NCI-H2081 (cell line): ENCODE measurements at regions not wholly inside any gene's neighbourhood (a gene's known extent, or its start where the extent isn't known, plus 50 kb on each side); places are given as distances from the start of the nearest gene placed in this dataset.
A peak's percentile ranks its signal among the peaks of the same experiment; 100 is the strongest.

Experiments used
- DNase-seq, 2 experiments: peaks; one replicate each; lab custom pipeline; 2025; lab: John Stamatoyannopoulos, UW

DNA sequence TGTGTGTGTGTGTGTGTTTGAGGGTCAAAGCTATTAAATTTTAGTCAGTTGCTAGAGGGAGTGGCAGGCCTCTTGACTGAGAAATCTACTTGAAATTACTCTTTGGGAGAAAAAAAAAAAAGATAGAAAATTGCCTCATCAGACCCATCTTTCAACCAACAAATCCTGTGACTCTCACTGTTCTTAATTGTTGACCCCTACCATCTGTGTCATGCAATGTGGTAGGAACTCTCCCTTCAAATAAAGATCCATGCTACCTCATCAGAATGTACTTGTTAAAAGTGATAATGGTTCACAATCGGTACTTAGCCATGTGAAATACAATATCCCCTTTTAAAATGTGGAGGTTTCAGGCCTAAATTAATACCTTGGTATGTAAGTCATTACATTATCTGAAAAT lies 670.8 kb upstream of the FANCL start:
- no peak for DNase-seq

DNA sequence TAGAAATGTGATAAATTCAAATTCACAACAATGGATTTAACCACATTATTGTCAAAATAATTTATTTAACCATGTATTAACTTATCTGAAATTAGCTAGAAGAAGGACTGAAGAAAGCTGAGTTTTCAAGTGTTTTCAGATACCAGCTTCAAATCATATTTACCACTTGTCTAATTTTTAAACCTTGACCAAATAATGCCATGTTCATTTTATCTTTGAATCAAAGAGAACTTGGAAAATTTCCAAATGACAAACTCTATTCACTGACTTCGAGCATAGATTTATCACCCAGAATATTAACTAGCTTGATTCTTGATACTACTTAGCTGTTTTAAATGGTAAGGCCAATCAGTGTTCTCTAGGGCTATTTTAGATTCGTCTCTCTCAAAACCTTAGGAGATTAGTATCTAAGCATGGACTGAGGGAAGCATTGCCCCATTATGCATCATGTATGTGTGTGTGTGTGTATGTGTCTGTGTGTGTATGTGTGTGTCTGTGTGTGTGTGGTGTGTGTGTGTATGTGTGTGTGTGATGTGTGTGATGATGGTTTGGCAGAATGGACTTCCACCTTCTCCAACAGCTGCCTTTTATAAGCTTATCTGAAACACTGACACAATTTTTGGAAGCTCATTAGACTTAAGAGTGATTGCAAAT lies 667.5 kb upstream of the FANCL start:
- DNase-seq: no peak

DNA sequence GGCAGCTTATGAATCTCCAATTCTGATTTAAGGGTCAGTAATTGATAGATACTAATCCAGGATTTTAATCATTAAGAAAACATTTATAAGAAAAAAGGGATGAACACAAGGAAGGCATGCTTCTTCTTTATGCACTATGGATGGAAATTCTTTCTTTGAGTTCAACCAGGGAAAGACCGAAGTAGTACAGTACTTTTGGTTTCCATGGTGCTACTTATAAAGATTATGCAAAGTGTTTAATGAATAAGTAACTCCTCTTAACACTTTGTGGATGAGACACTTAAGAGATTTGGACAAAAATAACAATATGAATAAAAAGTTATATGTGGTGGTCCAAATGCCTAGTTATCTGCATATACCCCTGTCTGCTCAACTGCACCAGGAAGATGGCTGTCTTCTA lies 666.5 kb upstream of the FANCL start:
- no peak for DNase-seq

DNA sequence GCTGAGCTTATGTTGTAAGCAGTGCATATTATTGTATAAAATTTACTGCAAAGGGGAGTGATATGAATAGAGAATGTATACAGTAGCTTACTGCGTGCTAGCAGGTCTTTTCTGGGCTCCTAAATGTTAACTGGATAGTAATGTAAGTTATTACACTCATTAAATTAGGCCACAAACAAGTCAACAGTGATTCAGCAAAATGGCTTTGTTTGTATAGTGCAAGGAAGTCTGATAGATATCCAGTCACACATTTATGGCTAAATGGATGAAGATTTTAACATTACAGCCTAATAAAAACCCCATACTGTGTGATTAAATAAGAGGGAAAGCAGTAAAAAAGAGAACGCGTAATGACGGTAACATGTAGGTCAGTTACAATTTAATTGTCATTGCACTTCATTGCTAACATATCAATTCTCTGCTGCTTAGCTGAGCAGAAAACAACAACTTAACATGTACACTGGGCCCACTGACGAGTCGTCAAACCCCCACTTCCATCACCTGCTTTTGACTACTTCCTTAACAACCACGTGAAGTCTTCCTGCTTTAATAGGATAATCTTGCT lies 665.0 kb upstream of the FANCL start:
- peak; percentile 45 to 97 for DNase-seq

GRCh38 chr2:58904095-58904494 lies 663.0 kb upstream of the FANCL start:
- DNase-seq: no peak

DNA sequence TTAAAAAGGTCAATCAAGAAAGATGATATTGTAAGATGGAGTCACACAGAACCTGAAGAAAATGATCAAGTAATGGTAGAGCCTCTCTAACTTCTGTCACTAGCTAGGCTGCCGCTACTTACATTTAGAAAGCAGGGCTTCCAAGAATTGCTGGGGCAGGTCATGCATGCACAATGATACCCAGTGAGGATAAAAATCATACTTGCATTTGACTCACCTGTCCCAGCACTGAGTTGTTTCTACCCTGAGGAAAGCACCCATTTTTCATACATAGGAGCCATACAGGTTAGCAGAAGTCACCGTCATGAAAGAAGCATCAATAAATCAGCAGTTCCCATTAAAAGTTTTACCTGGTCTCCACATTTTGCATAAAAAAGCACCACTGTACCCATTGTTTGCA lies 662.3 kb upstream of the FANCL start:
- DNase-seq: no peak

- no peak for DNase-seq
Measured at GRCh38 chr2:58900246-58901027, 659.3 kb upstream of the FANCL start.

DNA sequence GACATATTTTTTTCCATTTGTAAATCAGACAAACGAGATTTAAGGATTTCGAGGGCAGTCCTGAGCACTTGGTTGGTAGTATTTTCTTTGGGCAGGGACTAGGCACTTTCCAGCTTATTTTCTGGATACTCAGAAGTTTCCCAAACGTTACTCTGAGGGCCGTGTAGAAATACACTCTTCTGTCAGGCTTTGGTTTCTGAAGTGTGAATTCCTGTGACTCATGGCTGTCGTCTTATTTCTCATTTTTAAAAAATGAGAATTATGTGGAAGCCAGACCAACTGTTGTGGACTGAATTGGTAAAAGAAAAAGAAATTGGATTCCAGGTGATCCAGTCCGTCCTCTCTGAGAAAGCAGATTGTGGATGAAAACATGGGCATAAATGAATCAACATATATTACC lies 658.6 kb upstream of the FANCL start:
- DNase-seq: no peak

DNA sequence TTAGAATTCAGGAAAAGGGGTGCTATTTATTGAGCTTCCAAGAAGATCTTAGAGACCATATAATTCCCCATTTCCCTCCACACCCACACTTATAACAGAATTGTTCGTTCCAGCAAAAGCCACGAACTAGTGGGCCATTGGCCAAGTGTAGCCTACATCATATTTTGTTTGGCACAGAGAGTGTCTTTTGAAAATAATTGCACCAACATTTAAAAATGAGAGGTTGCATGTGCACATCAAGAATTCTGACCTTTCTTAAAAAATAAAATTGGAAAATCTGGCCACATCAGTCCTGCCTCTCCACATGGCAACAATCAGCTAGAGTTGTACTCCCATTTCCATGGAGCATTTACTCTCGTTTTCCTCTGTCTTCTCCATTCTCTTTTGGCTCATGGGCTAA lies 655.5 kb upstream of the FANCL start:
- no peak for DNase-seq

DNA sequence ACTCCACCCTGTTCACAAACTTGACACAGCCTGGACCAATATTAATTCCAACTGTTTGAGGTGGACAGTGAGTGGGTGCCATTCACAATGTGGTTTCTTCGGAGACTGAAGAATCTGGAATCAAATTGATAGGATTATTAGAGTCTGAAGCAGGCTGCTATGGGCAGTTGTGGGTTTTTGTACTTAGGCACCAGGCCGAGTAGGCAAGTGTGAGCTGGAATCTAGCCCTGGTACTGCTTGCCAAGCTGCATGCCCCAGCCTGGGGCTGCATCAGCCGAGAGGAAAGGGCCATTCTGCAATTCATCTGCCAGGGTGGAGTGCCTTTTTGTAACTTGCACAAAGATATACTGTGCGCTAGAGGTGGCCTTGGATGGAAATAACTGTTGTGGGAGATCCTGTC lies 654.7 kb upstream of the FANCL start:
- DNase-seq: no peak

DNA sequence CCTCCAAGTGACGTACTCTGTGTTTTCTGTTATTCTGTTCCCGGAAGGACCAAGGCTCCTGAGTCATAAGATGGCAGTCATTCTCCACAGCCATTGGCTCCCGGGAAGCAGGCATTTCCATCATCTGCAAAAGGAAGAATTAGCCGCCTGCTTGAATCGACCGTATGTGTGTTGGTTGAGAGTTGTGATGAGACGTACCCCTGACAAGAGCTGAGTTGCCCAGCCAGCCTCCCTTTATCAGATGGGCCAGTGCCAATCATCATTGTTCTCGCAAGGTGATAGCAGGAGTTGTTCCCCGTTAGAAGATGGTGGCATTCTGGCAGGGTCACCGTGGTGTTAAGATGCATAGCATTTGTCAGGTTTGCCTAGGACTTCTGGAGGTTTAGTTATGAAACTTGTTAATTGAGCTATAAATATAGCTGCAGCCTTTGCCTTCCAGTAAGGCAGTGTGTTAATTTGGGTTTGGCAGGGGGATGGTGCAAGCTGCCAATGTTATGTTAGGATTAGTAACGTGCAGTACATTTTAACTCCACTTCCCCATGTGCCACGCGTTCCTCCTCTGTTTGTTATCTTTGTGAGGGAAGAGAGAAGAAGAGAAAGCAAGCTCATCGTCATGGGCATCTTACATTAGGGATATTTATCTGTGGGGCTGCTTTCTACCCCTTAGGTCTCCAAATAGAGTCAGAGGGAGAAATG lies 652.7 kb upstream of the FANCL start:
- no peak for DNase-seq

GRCh38 chr2:58891828-58892377 lies 650.8 kb upstream of the FANCL start:
- no peak for DNase-seq

DNA sequence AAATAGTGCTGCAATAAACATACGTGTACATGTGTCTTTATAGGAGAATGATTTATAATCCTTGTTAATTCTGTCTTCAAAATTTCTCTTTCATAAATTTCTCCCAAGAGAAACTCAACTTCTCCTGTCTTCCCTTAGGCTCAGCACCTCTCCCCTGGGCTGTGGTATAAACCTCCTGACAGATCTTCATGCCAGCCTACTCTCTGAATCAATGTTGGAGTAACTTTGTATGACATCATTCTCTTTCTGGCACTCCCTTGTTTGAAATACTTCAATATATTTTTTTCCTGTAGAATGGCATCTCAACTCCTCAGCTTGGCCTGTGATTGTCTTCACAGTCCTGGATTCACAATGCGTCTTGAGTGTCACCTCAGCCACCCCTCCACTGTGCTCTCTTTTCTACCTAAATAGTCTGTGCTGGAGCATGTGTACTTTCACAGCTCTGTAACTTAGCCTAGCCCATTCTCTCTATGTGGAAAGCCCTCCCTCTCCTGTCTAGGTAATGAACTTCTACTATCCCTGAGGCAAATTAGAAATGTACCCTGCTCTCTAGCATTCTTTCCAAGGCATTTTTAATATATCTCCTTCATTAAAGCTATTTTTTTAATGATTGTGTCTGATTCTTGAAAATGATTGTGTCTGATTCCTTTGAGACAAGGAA lies 649.9 kb upstream of the FANCL start:
- DNase-seq: no peak

DNA sequence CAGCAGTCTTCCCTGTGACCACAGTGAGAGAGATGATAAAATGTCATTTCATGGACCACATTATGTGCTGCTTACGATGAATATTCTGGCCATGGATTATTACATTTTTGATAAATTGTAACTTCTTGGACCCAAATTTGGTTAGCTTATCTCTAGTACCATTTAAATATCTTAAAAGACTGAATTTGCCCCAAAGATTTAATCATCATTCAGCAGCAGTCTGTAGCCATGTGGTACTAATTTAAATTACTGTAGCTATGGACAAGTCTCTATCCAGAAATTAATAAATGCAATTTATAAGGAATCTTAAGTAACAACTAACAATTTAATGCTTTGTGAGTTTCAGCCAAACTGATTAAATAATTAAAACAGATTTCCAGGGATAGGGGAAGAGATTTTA lies 644.9 kb upstream of the FANCL start:
- no peak for DNase-seq

GRCh38 chr2:58879834-58880233 lies 638.7 kb upstream of the FANCL start:
- DNase-seq: no peak

- DNase-seq: no peak
Measured at GRCh38 chr2:58878778-58879177, 637.7 kb upstream of the FANCL start.

GRCh38 chr2:58876126-58876525 lies 635.0 kb upstream of the FANCL start:
- no peak for DNase-seq

DNA sequence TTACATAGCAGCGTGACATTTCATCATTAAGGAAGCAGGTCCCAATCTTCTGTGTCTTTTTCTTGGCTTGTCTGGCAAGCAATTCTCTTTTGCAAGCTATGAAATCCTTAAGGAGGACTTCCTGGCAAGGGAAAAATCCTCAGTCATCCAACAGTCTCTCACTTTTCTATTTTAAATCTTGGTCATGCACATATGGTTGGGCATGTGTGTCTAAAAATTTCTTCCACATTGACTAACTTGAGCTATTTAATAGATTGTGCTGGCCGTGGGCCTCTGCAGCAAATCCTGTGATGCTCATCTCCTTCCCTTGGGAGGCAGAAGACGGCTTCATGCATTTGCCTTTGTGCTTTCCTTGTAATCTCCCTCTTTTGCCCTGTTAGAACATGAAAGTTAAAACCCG lies 634.3 kb upstream of the FANCL start:
- no peak for DNase-seq

GRCh38 chr2:58871469-58872142 lies 630.5 kb upstream of the FANCL start:
- DNase-seq: no peak

GRCh38 chr2:58870704-58871103 lies 629.6 kb upstream of the FANCL start:
- no peak for DNase-seq

DNA sequence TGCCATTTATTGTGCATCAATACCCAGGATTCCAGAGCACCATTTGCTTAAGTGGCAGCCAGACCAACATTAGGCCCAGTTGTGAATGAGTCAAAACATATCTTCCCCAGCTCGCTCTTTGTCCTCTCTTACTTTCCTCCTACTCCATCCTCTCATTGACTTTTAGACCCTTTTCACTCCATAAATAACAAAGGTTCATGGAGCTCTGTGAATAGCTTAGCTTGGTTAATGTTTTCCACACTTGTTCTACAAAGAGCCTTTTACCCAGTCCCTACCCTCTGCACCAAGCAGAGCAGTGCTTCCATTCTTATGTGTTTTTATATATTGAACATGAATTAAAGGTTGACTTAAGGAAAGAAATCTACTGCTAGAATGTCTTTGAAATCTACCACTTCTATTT lies 625.8 kb upstream of the FANCL start:
- no peak for DNase-seq

- DNase-seq: no peak
Measured at GRCh38 chr2:58866527-58866926, 625.4 kb upstream of the FANCL start.
